Osteocyte (in vitro differentiated cells): ENCODE measurements at regions not wholly inside any gene's neighbourhood (a gene's known extent, or its start where the extent isn't known, plus 50 kb on each side); places are given as distances from the start of the nearest gene placed in this dataset.
A peak's percentile ranks its signal among the peaks of the same experiment; 100 is the strongest.

ENCODE experiments used
- DNase-seq: peaks from one replicate; pipeline ENCODE4 v3.0.0; 2021; ENCODE audit warnings: mixed read lengths; ENCODE audit not compliant: unreplicated experiment; ENCODE audit errors: extremely low spot score
- H3K27ac Mint-ChIP-seq: one replicate; pipeline ENCODE4 v1.8.0; 2021; ENCODE audit warnings: mild to moderate bottlenecking, mixed read lengths; ENCODE audit not compliant: unreplicated experiment
- H3K27me3 Mint-ChIP-seq: one replicate; pipeline ENCODE4 v1.8.0; 2021; ENCODE audit warnings: mixed read lengths; ENCODE audit not compliant: unreplicated experiment
- H3K36me3 Mint-ChIP-seq: one replicate; pipeline ENCODE4 v1.8.0; 2021; ENCODE audit warnings: mixed read lengths; ENCODE audit not compliant: unreplicated experiment
- H3K4me1 Mint-ChIP-seq: one replicate; pipeline ENCODE4 v1.8.0; 2021; ENCODE audit warnings: mixed read lengths; ENCODE audit not compliant: unreplicated experiment
- H3K4me3 Mint-ChIP-seq: one replicate; pipeline ENCODE4 v1.8.0; 2021; ENCODE audit warnings: mild to moderate bottlenecking, moderate library complexity, mixed read lengths; ENCODE audit not compliant: unreplicated experiment
- H3K9me3 Mint-ChIP-seq: one replicate; pipeline ENCODE4 v1.8.0; 2021; ENCODE audit warnings: mixed read lengths; ENCODE audit not compliant: unreplicated experiment
- TF ChIP-seq, protein P1 (sequence below): fragments of 200-600 bp; sonication (generic); IDR thresholded peaks from 2 replicates; pipeline ENCODE4 v1.5.0; 2021; ENCODE audit warnings: antibody characterized with exemption, mild to moderate bottlenecking, moderate library complexity

DNA sequence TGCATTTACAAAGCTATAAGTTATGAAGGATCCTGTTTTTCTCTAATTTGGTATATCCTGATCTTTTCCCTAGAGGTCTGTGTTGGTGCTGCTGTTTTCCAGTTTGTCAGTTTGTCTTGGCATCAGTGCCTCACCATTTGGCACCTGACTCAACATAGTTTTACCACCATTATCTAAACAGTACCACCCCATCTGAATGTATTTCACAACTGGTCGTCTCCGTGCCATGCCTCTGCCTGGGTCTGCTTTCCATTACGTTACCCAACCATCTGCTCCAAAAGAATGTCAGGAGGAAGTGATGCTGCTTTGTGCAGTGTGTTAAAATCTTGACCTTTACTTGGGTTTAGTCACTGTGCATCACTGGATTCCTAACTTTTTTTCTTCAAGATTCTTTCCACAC is 129.3 kb upstream of the RASSF8 start:
- no peaks in the 10 kb centered on the region for H3K27me3 Mint-ChIP-seq
- H3K4me3 Mint-ChIP-seq, result no peak overlapping the region
- peaks cover 37% of the 10 kb centered on the region for H3K4me1 Mint-ChIP-seq
- no peaks in the 10 kb centered on the region for H3K9me3 Mint-ChIP-seq
- H3K36me3 Mint-ChIP-seq, result no peaks in the 10 kb centered on the region
- peak; percentile 87 for DNase-seq
- H3K27ac Mint-ChIP-seq, result peak overlapping the region; percentile 89
- TF ChIP-seq, protein P1, sequence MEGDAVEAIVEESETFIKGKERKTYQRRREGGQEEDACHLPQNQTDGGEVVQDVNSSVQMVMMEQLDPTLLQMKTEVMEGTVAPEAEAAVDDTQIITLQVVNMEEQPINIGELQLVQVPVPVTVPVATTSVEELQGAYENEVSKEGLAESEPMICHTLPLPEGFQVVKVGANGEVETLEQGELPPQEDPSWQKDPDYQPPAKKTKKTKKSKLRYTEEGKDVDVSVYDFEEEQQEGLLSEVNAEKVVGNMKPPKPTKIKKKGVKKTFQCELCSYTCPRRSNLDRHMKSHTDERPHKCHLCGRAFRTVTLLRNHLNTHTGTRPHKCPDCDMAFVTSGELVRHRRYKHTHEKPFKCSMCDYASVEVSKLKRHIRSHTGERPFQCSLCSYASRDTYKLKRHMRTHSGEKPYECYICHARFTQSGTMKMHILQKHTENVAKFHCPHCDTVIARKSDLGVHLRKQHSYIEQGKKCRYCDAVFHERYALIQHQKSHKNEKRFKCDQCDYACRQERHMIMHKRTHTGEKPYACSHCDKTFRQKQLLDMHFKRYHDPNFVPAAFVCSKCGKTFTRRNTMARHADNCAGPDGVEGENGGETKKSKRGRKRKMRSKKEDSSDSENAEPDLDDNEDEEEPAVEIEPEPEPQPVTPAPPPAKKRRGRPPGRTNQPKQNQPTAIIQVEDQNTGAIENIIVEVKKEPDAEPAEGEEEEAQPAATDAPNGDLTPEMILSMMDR, result no peak

DNA sequence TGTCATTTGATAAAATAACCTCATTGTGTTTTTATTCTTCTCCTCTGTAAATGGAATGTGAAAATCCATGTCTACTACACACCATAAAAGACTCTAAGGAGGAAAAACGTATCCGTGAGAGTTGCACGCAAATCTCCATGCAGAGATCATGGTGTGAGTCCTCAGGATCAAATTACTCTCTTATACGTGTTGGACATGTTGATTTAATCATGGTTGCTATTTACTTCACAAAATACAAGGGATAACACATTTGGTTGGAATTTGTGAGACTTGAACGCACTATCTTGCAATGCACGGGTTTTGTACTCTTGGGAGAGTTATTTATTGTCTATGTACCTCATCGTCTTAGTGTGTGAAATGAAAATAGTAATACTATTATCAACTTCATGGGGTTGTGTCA is 128.0 kb upstream of the RASSF8 start:
- H3K27me3 Mint-ChIP-seq, result no peaks in the 10 kb centered on the region

DNA sequence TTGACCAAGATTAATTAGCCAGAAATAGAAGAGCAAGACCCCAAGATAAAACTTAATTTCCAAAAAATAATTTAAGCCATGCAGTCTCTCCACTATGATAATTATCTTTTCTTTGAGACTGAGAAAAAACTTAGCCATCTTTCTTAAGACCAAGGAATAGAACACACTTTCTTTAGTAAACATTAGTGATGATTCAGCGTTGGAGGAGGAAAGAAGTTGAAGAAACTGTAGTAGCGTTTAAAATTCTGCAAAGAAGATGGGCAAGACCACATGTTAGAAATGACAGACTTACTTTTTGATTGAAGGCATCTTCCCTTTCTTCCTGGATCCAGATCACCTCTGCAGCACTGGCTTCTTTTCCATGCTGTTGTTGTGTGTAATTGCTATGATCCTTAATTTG is 124.8 kb upstream of the RASSF8 start:
- TF ChIP-seq, protein P1, result no peak
- peaks cover 27% of the 10 kb centered on the region for H3K4me1 Mint-ChIP-seq
- H3K9me3 Mint-ChIP-seq, result peaks cover 13% of the 10 kb centered on the region
- no peak for DNase-seq
- no peaks in the 10 kb centered on the region for H3K36me3 Mint-ChIP-seq
- peak overlapping the region; percentile 15 for H3K27ac Mint-ChIP-seq
- H3K4me3 Mint-ChIP-seq, result no peak overlapping the region
- H3K27me3 Mint-ChIP-seq, result no peaks in the 10 kb centered on the region

More for the DNA sequence above, 128.0 kb upstream of the RASSF8 start:
- Mint-ChIP-seq H3K4me3 (peak overlapping the region; percentile 5), H3K4me1 (peaks cover 39% of the 10 kb centered on the region), H3K36me3 (no peaks in the 10 kb centered on the region), H3K27ac (peak overlapping the region; percentile 89), H3K9me3 (peaks cover 3% of the 10 kb centered on the region)
- TF ChIP-seq, protein P1, result no peak
- DNase-seq, result no peak

DNA sequence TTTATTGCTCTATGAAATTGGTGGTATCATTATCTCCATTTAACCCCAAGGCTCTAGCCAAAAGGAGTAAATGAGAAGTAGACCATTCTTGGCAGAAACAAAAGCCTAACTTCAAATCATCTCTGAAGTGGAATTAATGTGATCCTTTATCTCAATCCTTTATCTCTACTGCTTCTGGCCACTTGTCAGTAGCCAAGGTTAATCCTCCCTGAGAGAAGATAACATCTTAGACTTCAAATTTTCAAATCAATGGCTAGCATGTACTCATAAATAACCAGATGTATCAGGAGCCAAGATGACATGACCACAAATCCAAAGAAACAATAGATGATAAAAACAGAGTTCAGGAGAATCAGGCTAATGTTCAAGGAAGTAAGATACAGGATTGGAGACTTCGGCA is 123.1 kb upstream of the RASSF8 start:
- Mint-ChIP-seq H3K9me3 (peaks cover 13% of the 10 kb centered on the region), H3K27me3 (no peaks in the 10 kb centered on the region), H3K27ac (no peak overlapping the region), H3K4me1 (peaks cover 22% of the 10 kb centered on the region), H3K4me3 (no peak overlapping the region), H3K36me3 (no peaks in the 10 kb centered on the region)
- TF ChIP-seq, protein P1, result no peak
- no peak for DNase-seq

DNA sequence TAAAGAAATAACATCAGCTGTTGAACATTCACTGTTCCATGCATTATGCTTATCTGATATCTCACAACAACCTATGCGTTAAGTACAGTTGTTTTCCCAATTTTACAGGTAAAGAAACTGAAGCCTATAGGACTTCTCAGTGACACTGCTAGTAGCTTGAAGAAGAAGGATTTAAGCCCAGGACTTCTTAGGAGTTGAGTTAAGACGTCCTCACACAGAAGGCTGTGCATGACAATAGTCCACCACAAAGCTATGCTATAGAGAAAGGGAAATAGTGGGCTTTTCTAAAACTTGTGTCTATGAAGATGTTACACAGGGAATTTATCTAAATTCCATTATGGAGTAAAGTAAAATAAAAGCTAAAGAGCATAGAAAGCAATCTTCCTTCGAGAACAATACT is 120.5 kb upstream of the RASSF8 start:
- H3K4me1 Mint-ChIP-seq, result peaks cover 33% of the 10 kb centered on the region
- no peak for DNase-seq
- TF ChIP-seq, protein P1, result no peak
- H3K27ac Mint-ChIP-seq, result no peak overlapping the region
- H3K4me3 Mint-ChIP-seq, result no peak overlapping the region
- H3K9me3 Mint-ChIP-seq, result peaks cover 13% of the 10 kb centered on the region
- no peaks in the 10 kb centered on the region for H3K27me3 Mint-ChIP-seq
- H3K36me3 Mint-ChIP-seq, result no peaks in the 10 kb centered on the region
